VCaP (cell line): ENCODE measurements at regions not wholly inside any gene's neighbourhood (a gene's known extent, or its start where the extent isn't known, plus 50 kb on each side); places are given as distances from the start of the nearest gene placed in this dataset.

ENCODE experiments used
- H3K27ac ChIP-seq: fragments of 450-650 bp; 2 replicates; pipeline ENCODE4 v1.5.1; 2017
- CTCF ChIP-seq: fragments of 450-650 bp; conservative IDR thresholded peaks from 2 replicates; pipeline ENCODE4 v1.5.1; 2017; ENCODE audit warnings: mild to moderate bottlenecking, moderate library complexity

DNA sequence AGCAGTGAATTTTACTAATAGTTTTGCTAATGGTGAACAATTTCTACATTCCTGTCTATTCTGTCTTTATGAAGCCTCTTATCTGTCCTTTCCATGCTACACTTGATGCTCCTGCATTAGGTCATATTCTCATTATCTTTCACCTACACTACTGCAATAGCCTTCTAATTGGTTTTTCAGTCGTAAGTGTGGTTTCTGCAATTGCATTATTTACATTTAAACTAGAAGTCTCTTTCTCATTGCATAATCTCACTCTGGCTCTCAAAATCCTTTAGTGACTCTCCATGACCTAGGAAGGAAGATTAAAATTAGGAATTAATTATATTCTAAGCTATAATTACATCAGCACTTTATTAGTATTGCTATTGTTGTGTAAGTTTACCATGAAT is 686.5 kb downstream of the IGSF11 start:
- no peak for TF ChIP-seq CTCF
- H3K27ac ChIP-seq: no peak overlapping the region

DNA sequence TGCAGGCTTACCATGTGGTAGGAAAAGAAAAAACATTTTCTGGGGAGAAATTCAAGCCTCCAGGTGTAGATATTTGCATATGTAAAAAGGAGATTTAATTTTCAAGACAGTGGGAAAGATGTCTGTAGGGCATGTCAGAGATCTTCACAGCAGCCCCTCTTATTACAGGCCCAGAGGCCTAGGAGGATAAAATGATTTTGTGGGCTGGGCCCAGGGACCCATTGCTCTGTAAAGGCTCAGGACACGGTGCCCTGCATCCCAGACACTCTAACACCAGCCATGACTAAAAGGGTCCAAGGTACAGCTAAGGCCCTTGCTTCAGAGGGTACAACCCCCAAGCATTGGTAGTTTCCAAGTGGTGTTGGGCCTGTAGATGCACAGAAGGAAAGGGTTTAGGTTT is 680.1 kb downstream of the IGSF11 start:
- no peak overlapping the region for H3K27ac ChIP-seq
- TF ChIP-seq CTCF: no peak

- H3K27ac ChIP-seq: no peak overlapping the region
- no peak for TF ChIP-seq CTCF
These were observed 664.7 kb downstream of the IGSF11 start for GRCh38 chr3:118369892-118370491.

- no peak for TF ChIP-seq CTCF
- H3K27ac ChIP-seq: no peak overlapping the region
These were observed 654.1 kb downstream of the IGSF11 start for GRCh38 chr3:118380576-118380975.

DNA sequence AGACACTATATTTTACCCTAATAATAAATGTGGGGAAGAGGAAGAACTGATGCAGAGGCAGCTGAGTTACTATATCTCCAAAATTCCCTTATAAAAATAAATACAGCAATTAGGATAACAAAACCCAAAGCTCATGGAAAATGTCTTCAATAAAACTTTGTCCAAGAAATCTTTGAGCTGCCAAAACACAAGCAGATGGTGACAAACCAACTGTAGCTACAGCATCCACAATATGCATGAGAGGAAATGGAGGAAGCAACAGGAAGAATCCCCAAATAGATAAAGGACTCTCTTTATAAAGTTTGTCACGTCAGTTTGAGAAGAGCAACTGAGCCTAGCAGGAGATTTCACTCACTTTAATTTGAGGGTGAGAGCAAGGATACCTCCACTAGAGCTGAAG is 638.2 kb downstream of the IGSF11 start:
- TF ChIP-seq CTCF: no peak
- H3K27ac ChIP-seq: no peak overlapping the region

DNA sequence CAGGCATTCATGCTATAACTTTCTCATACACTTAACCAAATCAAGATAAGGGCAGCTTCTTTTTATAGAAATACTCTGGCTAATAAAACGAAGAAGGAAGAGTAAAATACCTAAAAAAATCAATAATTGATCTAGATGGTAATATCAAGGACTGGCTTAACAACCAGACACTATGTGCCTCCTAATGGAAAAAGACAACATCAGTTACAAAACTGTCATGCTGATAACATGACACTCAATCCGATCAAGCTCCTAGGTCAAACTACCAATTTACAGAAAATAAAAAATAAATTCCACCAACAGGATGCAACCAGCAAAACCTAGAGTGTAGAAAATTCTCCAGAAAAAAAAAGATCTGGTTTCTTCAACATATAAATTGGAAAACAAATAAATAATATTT is 634.6 kb downstream of the IGSF11 start:
- TF ChIP-seq CTCF: no peak
- H3K27ac ChIP-seq: no peak overlapping the region

- H3K27ac ChIP-seq: no peak overlapping the region
- no peak for TF ChIP-seq CTCF
These were observed 633.8 kb downstream of the IGSF11 start for GRCh38 chr3:118400886-118401285.
